Iris pigment epithelial cell (primary cell): ENCODE measurements at regions not wholly inside any gene's neighbourhood (a gene's known extent, or its start where the extent isn't known, plus 50 kb on each side); places are given as distances from the start of the nearest gene placed in this dataset.
A peak's percentile ranks its signal among the peaks of the same experiment; 100 is the strongest.

Source experiments
- DNase-seq: peaks from one replicate; pipeline ENCODE4 v3.0.0-alpha.2; 2011; ENCODE audit warnings: low read depth

DNA sequence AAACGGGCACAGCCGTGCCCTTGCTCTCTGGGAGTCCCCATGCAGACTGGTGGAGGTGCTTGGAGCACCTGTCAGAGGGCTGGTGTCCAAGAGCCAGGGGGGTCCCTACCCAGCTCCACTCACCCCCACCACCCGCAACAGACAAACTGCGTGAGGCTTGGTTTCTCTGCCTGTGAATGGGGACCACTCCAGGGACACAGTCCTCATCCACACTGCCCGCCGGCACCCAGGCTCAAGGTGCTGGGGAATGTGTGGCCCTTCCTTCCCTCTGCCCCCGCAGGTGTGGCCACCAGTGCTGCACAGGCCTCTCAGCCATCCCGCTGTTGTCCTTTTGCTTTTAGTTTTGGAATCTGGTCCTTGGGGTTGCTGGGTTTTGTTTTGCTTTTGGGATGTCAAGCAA, 136.5 kb upstream of the ZNF236 start:
- DNase-seq = no peak

DNA sequence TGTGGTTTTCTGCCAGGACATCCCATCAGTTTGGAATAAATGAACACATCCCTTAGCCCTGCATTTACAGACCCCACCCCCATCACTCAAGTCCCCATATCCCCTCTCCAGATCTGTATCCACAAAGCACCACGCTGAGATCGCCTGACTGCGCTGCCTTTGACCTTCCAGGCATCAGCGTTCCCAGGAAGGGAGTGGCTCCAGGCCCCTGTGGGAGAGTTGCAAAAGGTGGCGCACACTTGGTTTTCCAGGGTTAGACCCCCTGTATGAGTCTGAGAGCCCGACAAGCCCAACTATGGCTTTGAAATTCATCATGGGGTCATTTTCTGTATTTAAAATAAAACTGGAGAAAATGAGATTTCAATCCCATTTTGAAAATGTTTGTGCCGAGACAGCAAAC, 137.0 kb upstream of the ZNF236 start:
- DNase-seq = no peak

DNA sequence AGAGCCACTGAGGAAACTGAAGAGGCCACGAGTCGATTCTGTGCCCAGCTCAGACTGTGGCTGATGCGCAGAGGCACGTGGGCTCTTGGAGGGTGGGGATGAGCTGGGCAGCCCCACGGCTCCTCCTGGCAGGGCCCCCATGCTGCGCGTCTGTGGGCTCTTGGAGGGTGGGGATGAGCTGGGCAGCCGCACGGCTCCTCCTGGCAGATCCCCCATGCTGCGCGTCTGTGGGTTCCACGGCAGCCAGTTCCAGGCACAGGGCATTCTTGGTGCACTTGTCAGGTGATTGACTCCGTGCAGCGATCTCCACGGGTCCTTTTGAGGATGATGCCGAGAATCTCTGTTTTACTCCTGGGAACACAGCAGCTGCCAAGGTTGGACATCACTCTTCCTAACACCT, 138.1 kb upstream of the ZNF236 start:
- no peak for DNase-seq

GRCh38 chr18:76679945-76680344, 142.4 kb upstream of the ZNF236 start:
- no peak for DNase-seq

DNA sequence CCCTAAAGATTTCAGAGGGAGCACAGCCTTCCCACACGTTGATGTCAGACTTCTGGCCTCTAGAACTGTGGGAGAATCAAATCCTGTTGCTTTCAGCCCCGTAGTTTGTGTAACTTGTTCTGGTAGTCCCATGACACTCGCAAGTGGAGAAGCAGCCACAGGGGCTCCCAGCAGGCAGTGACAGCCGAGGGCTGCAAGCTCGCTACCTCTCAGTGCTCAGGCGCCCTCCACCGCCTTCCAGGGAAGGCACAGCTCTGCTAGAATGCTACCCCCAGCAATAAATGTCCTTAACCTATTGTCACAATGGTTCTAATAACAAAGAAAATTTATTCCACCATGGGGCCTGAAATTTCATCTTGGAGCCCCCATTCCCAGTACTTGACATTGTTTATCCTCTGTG, 143.1 kb upstream of the ZNF236 start:
- DNase-seq = no peak

- DNase-seq = no peak
Measured at GRCh38 chr18:76678248-76678647, 144.1 kb upstream of the ZNF236 start.

- no peak for DNase-seq
Measured at GRCh38 chr18:76674596-76674995, 147.8 kb upstream of the ZNF236 start.

GRCh38 chr18:76673281-76674185, 148.8 kb upstream of the ZNF236 start:
- DNase-seq = no peak

- peak; percentile 74 for DNase-seq
Measured at GRCh38 chr18:76672627-76673026, 149.7 kb upstream of the ZNF236 start.

DNA sequence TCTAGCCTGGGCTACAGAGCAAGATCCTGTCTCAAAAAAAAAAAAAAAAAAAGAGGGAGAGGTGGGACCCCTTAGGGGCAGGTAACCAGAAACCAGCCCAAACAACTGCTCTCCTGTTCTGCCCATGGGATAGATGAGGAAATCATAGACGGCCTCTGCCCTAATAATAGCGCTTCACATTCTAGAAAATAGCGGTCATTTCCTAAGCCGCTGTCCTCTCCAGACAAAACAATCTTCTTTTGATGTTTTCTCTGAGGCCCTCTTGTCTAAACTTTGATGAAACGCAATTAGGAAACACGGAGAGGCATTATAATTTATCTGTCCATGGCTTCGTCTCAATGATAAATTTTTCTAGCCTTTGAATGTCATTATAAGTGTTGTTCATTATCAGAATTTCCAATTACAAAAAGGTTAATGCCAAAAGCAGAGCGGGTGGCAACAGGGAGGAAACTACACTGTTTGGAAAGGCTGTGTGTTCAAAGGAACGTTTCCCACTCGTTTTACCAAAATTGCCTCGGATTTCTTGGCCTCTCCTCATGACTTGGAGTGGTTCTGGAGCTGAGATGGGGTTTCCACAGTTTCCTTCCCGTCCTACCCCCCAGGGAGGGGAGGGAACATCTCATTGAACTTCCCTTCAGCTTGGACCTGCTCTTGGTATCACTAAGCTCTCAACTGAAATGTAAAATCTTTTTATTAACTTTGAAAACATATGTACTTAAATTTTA, 151.6 kb upstream of the ZNF236 start:
- DNase-seq = no peak

DNA sequence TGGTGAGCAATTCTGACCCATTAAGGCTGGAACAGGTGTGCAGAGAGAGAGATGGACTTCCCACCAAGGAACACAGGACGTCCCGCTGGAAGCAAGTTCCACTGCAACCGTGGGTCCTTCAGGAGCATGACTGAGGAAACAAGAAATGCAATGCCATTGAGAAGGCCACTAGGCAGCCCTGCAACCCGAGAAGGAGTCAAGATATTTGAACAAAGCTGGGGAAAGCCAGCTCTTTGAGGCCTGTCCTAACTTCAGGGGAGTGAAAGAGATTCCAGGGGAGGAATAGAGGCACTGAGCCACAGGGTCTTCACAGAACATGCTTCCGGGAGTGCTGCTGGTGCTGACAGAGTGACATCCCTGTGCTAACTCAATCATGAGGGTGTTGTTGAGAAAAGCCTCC, 153.8 kb upstream of the ZNF236 start:
- no peak for DNase-seq

DNA sequence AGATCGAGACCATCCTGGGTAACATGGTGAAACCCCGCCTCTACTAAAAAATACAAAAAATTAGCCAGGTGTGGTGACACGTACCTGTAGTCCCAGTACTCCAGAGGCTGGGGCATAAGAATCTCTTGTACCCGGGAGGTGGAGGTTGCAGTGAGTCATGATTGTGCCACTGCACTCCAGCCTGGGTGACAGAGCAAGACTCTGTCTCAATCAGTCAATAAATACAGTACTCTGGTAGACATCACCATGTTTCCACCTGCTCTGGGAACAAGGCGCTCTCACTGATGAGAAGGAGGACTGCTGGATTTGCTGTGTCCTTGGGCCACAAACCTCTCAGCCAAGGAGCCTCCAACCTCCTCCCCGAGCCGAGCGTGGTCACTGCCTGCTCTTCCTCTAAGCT, 154.2 kb upstream of the ZNF236 start:
- no peak for DNase-seq

DNA sequence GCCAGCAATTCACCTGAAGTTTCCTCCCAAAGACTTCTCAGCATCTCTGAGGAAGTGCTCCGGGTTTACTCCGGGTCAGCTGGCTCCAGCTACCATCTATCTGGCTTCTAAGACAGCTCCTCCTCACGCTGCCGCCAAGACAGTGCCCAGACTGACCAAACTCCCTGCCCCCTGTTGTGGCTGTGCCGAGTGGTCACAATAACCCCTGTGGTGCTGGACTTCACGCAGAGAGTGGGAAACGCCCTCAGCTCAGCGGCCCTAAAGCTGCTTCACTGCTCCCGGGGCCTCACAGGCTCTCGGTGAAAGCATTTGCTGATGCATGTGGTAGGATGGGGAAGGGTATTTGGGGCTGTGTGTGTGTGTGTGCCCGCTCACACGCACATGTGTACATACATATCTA, 154.8 kb upstream of the ZNF236 start:
- no peak for DNase-seq

- DNase-seq = no peak
Measured at GRCh38 chr18:76662626-76663025, 159.7 kb upstream of the ZNF236 start.

DNA sequence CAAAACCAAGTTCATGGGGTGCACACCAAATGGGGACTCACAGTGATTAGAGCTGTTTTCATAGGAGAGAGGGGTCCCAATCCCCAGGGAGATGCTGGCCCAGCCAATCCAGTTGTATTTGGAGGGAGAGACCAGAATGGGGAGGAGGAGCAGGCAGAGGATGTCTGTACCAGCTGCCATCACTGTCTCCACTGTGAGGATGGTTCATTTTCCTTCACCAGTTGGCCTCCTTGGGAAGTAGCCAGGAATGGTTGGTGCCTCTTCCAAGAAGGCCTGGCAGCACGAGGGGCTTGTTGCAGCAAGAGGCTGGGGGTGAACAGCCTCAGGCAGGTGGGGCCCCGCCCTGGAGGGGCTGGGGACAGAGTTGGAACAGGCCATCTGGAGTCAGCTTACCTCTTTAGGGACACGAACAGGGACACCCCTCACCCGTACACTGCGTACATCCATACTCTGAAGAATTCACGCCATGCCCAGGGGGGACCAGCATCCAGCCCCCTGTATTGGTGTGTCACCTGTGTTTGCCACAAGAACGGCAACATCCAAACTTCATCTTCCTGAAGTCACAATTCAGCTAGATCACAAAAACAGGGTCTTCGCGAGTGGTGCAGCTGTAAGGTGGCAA, 161.7 kb upstream of the ZNF236 start:
- no peak for DNase-seq

- no peak for DNase-seq
Measured at GRCh38 chr18:76658627-76659026, 163.6 kb upstream of the ZNF516 start.

- DNase-seq = no peak
Measured at GRCh38 chr18:76657911-76658470, 162.9 kb upstream of the ZNF516 start.

DNA sequence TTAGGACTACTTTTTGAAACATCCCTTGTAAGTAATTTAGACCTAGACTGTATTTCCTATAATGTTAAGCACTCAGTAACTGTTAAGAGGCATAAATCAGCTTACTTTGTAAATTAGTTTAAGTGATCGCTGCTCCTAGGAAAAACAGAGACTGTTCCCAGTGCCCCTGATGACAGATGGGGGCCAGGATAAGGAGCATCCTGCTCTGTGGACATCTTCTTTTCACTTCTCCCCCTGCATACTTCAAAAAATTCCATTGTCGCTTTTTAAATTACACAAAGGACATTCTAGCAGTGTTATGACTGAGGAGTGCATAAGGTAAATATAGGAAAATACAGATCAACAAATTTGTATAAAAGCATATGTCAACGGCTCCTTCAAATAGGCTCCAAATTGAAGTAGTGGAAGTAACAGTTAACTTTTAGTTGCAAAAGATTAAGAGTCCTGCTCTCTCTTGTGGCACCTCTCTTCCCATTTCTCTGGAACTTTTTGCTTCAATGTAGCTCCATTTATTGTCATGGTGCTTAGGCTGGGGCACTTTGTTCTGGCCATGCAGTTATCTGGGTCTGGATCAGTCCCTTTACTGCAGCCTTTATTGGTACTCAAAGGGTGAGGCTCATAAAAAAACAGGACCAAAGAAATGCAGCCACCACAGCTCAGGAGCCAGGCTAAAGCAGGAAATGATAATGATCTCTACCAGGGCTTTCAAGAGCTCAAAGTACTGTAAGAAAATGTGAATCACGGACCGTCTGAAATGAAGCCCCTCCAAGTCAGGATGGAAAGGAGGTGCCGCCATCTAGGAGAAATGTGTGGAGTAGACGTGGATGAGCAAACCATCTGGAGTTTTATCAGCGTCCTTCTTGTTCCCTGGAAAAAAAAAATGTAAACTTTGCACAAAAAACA, 162.1 kb upstream of the ZNF516 start:
- DNase-seq = peak; percentile 26

GRCh38 chr18:76654577-76654976, 159.5 kb upstream of the ZNF516 start:
- no peak for DNase-seq

- DNase-seq = no peak
Measured at GRCh38 chr18:76647322-76647721, 152.3 kb upstream of the ZNF516 start.

DNA sequence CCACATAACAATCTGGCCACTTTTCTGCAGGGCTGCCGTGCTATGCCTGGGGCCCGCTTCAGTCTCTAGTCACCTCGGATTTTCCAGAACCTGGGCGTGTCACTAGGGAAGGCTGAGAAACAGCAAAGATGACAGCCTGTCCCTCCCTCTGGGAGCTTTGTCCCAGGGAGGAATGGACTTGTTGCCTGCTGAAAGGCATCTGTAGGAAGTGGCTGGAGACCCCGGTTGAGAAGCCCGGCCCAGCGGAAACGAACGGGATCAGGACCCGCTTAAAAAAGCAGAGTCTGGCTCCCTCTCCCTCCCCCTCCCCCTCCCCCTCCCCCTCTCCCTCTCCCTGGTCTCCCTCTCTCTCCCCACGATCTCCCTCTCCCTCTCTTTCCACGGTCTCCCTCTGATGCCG, 149.5 kb upstream of the ZNF516 start:
- DNase-seq = no peak

DNA sequence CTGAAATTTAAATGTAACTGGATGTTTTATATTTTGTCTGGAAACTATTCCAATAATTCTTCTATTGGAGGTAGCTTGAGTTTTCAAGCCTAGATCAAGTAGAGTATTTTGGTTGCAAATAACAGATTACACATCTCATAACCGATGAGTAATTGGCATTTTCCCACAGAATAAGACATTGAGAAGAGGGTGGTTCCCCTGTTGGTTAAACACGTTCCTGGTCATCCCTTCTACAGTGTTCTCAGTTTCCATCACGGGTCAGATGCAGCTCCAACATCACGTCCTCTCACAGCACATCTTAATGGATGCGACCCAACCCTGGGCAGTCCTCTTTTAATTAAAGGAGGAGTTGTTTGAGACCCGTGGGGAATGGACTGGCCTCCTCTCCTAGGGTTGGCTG, 149.0 kb upstream of the ZNF516 start:
- no peak for DNase-seq
